HepG2 (cell line): ENCODE measurements at regions not wholly inside any gene's neighbourhood (a gene's known extent, or its start where the extent isn't known, plus 50 kb on each side); places are given as distances from the start of the nearest gene placed in this dataset.

Experiments used
- ATAC-seq: fragments of 200-7000 bp; cut with Tn5 transposase; 3 replicates; pipeline ENCODE4 v1.9.1; 2020; ENCODE audit warnings: mild to moderate bottlenecking, moderate library complexity
- BruUV-seq: library from RNA; stranded (reverse); fragments of 400-500 nt; replicated peaks from 2 replicates; lab custom pipeline; 2021; lab: Mats Ljungman, UMichigan
- CTCF ChIA-PET: fragments of 300-600 bp; formaldehyde crosslinking; extraction: SDS; loops from one replicate; lab custom pipeline; 2021; ENCODE audit warnings: low total read pairs, inconsistent platforms, low intra/inter-chr PET ratio; lab: Yijun Ruan, JAX
- POLR2A ChIA-PET: fragments of 350-600 bp; sonication (Branson Sonifier 250); formaldehyde crosslinking; loops from one replicate; lab custom pipeline; 2020; ENCODE audit warnings: antibody characterized with exemption, inconsistent platforms; lab: Yijun Ruan, JAX
- DNase-seq: peaks from one replicate; pipeline ENCODE4 v3.0.0-alpha.2; 2015; ENCODE audit warnings: low spot score
- FAIRE-seq: peaks from 3 replicates; lab custom pipeline; 2011; peaks lifted over from hg19 to GRCh38; lab: Jason Lieb, UNC
- H2AFZ ChIP-seq: one replicate; pipeline ENCODE4 v1.6.1; 2011; ENCODE audit warnings: low read length, inconsistent platforms
- H3K27ac ChIP-seq: fragments of 300-600 bp; 3 replicates; pipeline ENCODE4 v1.8.0; 2011; ENCODE audit warnings: mixed run types, mild to moderate bottlenecking, mixed read lengths, low read length, inconsistent platforms; ENCODE audit not compliant: insufficient read depth; ENCODE audit errors: extremely low read length
- H3K27me3 ChIP-seq, 2 experiments: fragments of 200-600 bp in 1 of 2; 2 replicates in 1 of 2; 3 replicates in 1 of 2; pipeline versions ENCODE4 v1.6.0 to v1.8.0; 2011; ENCODE audit warnings: low read length in 2 of 2, mild to moderate bottlenecking in 2 of 2, moderate library complexity in 2 of 2, inconsistent platforms in 1 of 2; ENCODE audit not compliant: insufficient read depth in 2 of 2, control insufficient read depth in 1 of 2
- H3K36me3 ChIP-seq, 2 experiments: fragments of 200-600 bp in 1 of 2; replicated peaks in 1 of 2; 2 replicates in 1 of 2; 3 replicates in 1 of 2; pipeline versions ENCODE4 v1.5.1 to v1.8.0; 2011; ENCODE audit warnings: low read length in 2 of 2, inconsistent platforms in 1 of 2; ENCODE audit not compliant: insufficient read depth in 2 of 2, control insufficient read depth in 1 of 2
- H3K4me1 ChIP-seq: 2 replicates; pipeline ENCODE4 v1.5.1; 2012; ENCODE audit warnings: low read length, inconsistent platforms; ENCODE audit not compliant: insufficient read depth
- H3K4me2 ChIP-seq: 2 replicates; pipeline ENCODE4 v1.6.0; 2011; ENCODE audit warnings: low read depth, low read length, inconsistent platforms
- H3K4me3 ChIP-seq, 3 experiments: fragments of 200-600 bp in 1 of 3; sonication (generic), shearing (Covaris generic) in 1 of 3; replicated peaks in 1 of 3; 2 replicates each; pipeline ENCODE4 v1.5.1; 2011 to 2016; ENCODE audit warnings: low read length in 3 of 3, inconsistent platforms in 2 of 3, low read depth in 2 of 3, mild to moderate bottlenecking in 2 of 3, control low read depth in 1 of 3, mixed read lengths in 1 of 3; ENCODE audit not compliant: insufficient read depth in 1 of 3
- H3K79me2 ChIP-seq: one replicate; pipeline ENCODE4 v1.6.1; 2011; ENCODE audit warnings: low read length, inconsistent platforms; ENCODE audit not compliant: insufficient read depth
- H3K9ac ChIP-seq: 2 replicates; pipeline ENCODE4 v1.6.0; 2011; ENCODE audit warnings: mild to moderate bottlenecking, low read depth, low read length, inconsistent platforms; ENCODE audit not compliant: insufficient read depth
- H3K9me3 ChIP-seq: 2 replicates; pipeline ENCODE4 v1.5.1; 2012; ENCODE audit warnings: mild to moderate bottlenecking, low read length
- H4K20me1 ChIP-seq: 2 replicates; pipeline ENCODE4 v1.6.0; 2011; ENCODE audit warnings: inconsistent platforms, mild to moderate bottlenecking, low read length, moderate library complexity; ENCODE audit not compliant: insufficient read depth
- AGO1 ChIP-seq: fragments of 200-400 bp; formaldehyde crosslinking; IDR thresholded peaks from 2 replicates; pipeline ENCODE4 v1.6.1; 2017; ENCODE audit warnings: mild to moderate bottlenecking, low read depth, low read length, moderate library complexity; ENCODE audit not compliant: poor library complexity, severe bottlenecking
- E2F5 ChIP-seq: sonication (generic); formaldehyde crosslinking; conservative IDR thresholded peaks from 2 replicates; pipeline ENCODE4 v1.4.0; 2020; ENCODE audit warnings: missing genetic modification reagents
- ELK4 ChIP-seq: sonication (generic); formaldehyde crosslinking; IDR thresholded peaks from 2 replicates; pipeline ENCODE4 v1.9.0; 2021; ENCODE audit warnings: missing genetic modification reagents, borderline replicate concordance
- FOXJ3 ChIP-seq: sonication (generic); formaldehyde crosslinking; IDR thresholded peaks from 2 replicates; pipeline ENCODE4 v1.4.0; 2020; ENCODE audit warnings: missing genetic modification reagents, mild to moderate bottlenecking, borderline replicate concordance
- HHEX ChIP-seq: IDR thresholded peaks from 2 replicates; pipeline ENCODE4 v1.6.1; 2016; ENCODE audit warnings: control low read depth
- KMT2A ChIP-seq: sonication (generic); formaldehyde crosslinking; IDR thresholded peaks from 2 replicates; pipeline ENCODE4 v1.4.0; 2020; ENCODE audit warnings: missing genetic modification reagents
- MAFK ChIP-seq, 2 experiments: IDR thresholded peaks in 1 of 2; conservative IDR thresholded peaks in 1 of 2; 2 replicates each; pipeline ENCODE4 v1.6.1; 2011; ENCODE audit warnings: improper control_type of control experiment in 2 of 2, low read length in 2 of 2
- MEIS1 ChIP-seq: sonication (generic); formaldehyde crosslinking; IDR thresholded peaks from 2 replicates; pipeline ENCODE4 v1.9.0; 2021; ENCODE audit warnings: mild to moderate bottlenecking, missing genetic modification reagents, moderate library complexity, borderline replicate concordance
- MIER2 ChIP-seq: IDR thresholded peaks from 2 replicates; pipeline ENCODE4 v1.6.1; 2016; ENCODE audit warnings: missing biosample characterization, missing genetic modification reagents
- TBP ChIP-seq: sonication (generic); formaldehyde crosslinking; IDR thresholded peaks from 2 replicates; pipeline ENCODE4 v1.5.0; 2020; ENCODE audit warnings: missing genetic modification reagents
- TMF1 ChIP-seq: sonication (generic); formaldehyde crosslinking; IDR thresholded peaks from 2 replicates; pipeline ENCODE4 v1.8.1; 2022; ENCODE audit warnings: low read depth, missing genetic modification reagents
- ZFP36 ChIP-seq: fragments of 150-350 bp; IDR thresholded peaks from 2 replicates; pipeline ENCODE4 v1.6.1; 2018; ENCODE audit warnings: borderline replicate concordance, low read length, low read depth; ENCODE audit not compliant: partially characterized antibody
- ZFX ChIP-seq: sonication (generic); formaldehyde crosslinking; IDR thresholded peaks from 2 replicates; pipeline ENCODE4 v1.4.0; 2020; ENCODE audit warnings: mild to moderate bottlenecking, low read depth, missing genetic modification reagents, moderate library complexity
- ZHX1 ChIP-seq: sonication (generic); formaldehyde crosslinking; IDR thresholded peaks from 2 replicates; pipeline ENCODE4 v1.8.1; 2022; ENCODE audit warnings: low read depth, mild to moderate bottlenecking, missing genetic modification reagents
- ZNF251 ChIP-seq: sonication (generic); formaldehyde crosslinking; IDR thresholded peaks from 2 replicates; pipeline ENCODE4 v1.9.0; 2021; ENCODE audit warnings: mild to moderate bottlenecking, missing genetic modification reagents
- ZNF280B ChIP-seq: sonication (generic); formaldehyde crosslinking; IDR thresholded peaks from 2 replicates; pipeline ENCODE4 v1.5.0; 2020; ENCODE audit warnings: missing genetic modification reagents, mild to moderate bottlenecking, borderline replicate concordance
- ZNF350 ChIP-seq: sonication (generic); formaldehyde crosslinking; IDR thresholded peaks from 2 replicates; pipeline ENCODE4 v1.4.0; 2020; ENCODE audit warnings: mild to moderate bottlenecking, low read depth, missing genetic modification reagents, borderline replicate concordance
- ZNF362 ChIP-seq: sonication (generic); formaldehyde crosslinking; IDR thresholded peaks from 2 replicates; pipeline ENCODE4 v1.4.0; 2020; ENCODE audit warnings: missing genetic modification reagents, mild to moderate bottlenecking, borderline replicate concordance
- WGBS: methylation state at CpG from one replicate; pipeline ENCODE4 v1.1.6; 2017; ENCODE audit warnings: low lambda C conversion rate; 5-methylcytosine and 5-hydroxymethylcytosine counted together
- in situ Hi-C: cut with HindIII; loops from 2 replicates; pipeline ENCODE4 v1.10.0; 2017; ENCODE audit warnings: low pct_unique_long_range_greater_than_20kb; ENCODE audit not compliant: extremely low pct_ligation_motif_present
- intact Hi-C: fragments of 100-400 bp; cut with micrococcal nuclease; formaldehyde crosslinking; loops from one replicate; pipeline ENCODE4 v1.10.0; 2022; ENCODE audit not compliant: unreplicated experiment

GRCh38 chr6:15882915-15883314, 220.1 kb upstream of the DTNBP1 start:
- ChIA-PET POLR2A (no interaction called here), CTCF (no interaction called here)
- no peak for FAIRE-seq
- ATAC-seq: no peak
- peaks cover 1 to 5% of the 10 kb centered on the region in 2 experiments; a peak in 3 of 5 replicates for H3K27me3 ChIP-seq
- intact Hi-C loops: no loop called here
- H4K20me1 ChIP-seq: no peaks in the 10 kb centered on the region
- in situ Hi-C loops: no loop called here
- H3K4me1 ChIP-seq: no peaks in the 10 kb centered on the region
- H3K4me2 ChIP-seq: no peak overlapping the region
- H3K4me3 ChIP-seq: no peak overlapping the region
- no peaks in the 10 kb centered on the region for H3K9me3 ChIP-seq
- BruUV-seq: no TSS peak
- no peak for DNase-seq
- no peak overlapping the region for H3K9ac ChIP-seq
- H3K36me3 ChIP-seq: no peaks in the 10 kb centered on the region
- no peak overlapping the region for H3K27ac ChIP-seq
- H3K79me2 ChIP-seq: no peaks in the 10 kb centered on the region
- 3% methylated on average over 3 of the region's 6 CpGs for WGBS
- H2AFZ ChIP-seq: no peak overlapping the region
- no peak for TF ChIP-seq ZNF280B
- no peak for TF ChIP-seq MIER2 (CRISPR knock-in tag)
- no peak for TF ChIP-seq TBP
- no peak for TF ChIP-seq MEIS1
- no peak for TF ChIP-seq MAFK (conservative IDR thresholded peaks at IDR 0.05 in 1 of 2, IDR thresholded peaks at IDR 0.05 in 1 of 2; ENCODE audit: low read length in 2 of 2)
- no peak for TF ChIP-seq ELK4 (CRISPR knock-in tag)
- TF ChIP-seq KMT2A (CRISPR knock-in tag): no peak
- TF ChIP-seq E2F5 (CRISPR knock-in tag): no peak
- TF ChIP-seq ZFP36: no peak
- TF ChIP-seq ZNF251 (CRISPR knock-in tag): no peak
- no peak for TF ChIP-seq ZNF350
- TF ChIP-seq HHEX (CRISPR knock-in tag): no peak
- no peak for TF ChIP-seq ZHX1
- no peak for TF ChIP-seq ZFX (CRISPR knock-in tag)
- no peak for TF ChIP-seq FOXJ3 (CRISPR knock-in tag)
- no peak for TF ChIP-seq ZNF362
- TF ChIP-seq AGO1: no peak
- no peak for TF ChIP-seq TMF1 (CRISPR knock-in tag)
